HG02759 (cell line): ENCODE measurements at regions not wholly inside any gene's neighbourhood (a gene's known extent, or its start where the extent isn't known, plus 50 kb on each side); places are given as distances from the start of the nearest gene placed in this dataset.

Experiments used
- ATAC-seq: cut with Tn5 transposase; IDR thresholded peaks from one replicate; pipeline ENCODE4 v1.9.1; 2021; ENCODE audit warnings: mild to moderate bottlenecking, moderate library complexity; ENCODE audit not compliant: unreplicated experiment

DNA sequence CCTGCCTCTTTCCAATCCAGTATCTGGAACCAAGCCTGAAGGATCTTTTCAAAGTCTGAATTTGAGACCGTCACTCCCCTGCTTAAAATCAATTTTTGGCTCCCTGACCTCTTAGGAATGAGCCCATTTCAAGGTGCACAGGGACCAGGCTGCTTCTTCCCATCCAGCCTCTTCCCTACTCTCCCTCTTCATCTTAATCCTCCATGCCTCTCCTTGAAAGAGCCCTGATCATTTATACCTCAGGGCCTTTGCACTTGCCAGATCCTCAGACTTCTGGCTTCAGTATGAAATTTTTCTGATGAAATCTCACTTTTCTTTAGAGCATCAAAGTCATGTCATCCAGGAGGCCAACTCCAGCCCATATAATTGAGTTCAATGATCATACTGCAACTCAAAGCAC lies 399.5 kb upstream of the CELF2 start:
- no peak for ATAC-seq

- ATAC-seq = no peak
Observed at GRCh38 chr10:10623958-10624566, 393.6 kb upstream of the CELF2 start.

DNA sequence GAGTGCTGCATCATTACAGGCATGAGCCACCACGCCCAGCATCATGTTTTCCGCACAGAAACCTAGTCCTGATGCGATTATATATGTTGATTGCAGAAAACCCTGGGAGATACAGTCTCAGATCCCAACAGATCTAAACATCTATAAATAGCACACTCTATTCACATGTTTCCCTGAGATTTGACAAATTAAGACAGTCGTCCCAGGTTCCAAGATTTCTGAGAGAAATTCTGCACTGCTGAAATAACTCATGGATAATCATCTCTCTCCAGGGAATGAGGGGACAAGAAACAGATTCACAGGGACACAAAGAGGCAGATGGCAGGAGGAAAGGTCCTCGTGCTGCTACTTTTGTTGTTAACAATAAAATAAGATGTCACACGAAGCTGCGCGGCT lies 393.1 kb upstream of the CELF2 start:
- no peak for ATAC-seq

- no peak for ATAC-seq
Observed at GRCh38 chr10:10625491-10625890, 392.2 kb upstream of the CELF2 start.

GRCh38 chr10:10626734-10627133 lies 390.9 kb upstream of the CELF2 start:
- ATAC-seq = no peak

DNA sequence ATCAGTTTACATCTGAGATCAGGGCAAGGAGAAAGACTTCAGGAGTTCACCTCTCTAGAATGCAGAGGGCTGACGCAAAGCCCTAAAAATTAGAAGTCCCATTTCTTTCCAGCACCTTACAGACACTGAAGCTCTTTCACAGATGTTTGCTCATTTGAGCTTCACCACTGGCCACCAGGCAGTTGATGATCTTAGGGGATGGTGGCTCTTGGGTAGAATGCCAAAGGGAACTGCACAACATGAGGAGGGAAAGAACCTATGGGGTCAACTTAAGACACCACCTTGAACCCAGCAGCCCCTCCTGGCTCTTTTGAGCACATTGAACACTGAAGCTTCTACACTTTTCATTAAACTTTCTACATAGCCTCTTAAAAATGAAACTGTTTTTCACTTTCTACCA lies 390.3 kb upstream of the CELF2 start:
- no peak for ATAC-seq

DNA sequence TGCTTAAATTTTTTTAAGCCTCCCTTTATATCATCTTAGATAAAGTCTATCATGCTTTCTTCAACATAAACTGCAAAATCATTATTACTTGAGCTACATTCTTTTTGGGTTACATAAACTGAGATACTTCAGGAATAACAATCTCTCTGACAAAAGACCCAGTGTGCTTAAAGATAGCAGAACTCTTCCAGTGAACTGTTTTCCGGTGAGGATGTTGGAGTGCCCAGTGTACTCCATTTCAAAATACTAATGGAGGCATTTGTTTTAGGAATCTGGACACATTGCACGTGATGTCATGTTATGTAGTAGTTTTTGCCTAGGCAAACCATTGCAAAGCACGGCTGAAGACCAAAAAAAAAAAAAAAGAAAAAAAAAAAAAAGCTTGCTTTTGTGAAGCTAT lies 388.2 kb upstream of the CELF2 start:
- ATAC-seq = no peak

- ATAC-seq = no peak
Observed at GRCh38 chr10:10630281-10630680, 387.4 kb upstream of the CELF2 start.

GRCh38 chr10:10630782-10631181 lies 386.9 kb upstream of the CELF2 start:
- ATAC-seq = no peak

- ATAC-seq = no peak
Observed at GRCh38 chr10:10642189-10642588, 375.5 kb upstream of the CELF2 start.

DNA sequence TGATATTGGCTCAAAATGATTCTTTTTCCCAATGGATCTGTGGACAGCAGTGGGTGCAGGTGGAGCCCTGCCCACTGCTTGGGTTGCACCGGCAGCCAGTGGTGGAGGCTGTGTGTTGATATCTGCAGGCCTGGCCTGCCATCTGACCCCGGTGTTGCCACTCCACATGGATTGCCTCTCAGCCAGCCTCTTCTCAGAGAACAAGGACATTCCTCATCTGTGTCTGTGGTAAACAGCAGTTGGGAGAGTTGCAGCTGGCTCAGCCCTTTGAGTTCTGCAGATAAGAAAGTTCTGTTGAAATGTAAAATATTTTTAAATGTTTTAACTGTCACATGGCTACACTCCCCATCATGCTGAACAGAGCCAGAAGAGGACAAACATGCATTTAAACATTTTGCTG lies 374.9 kb upstream of the CELF2 start:
- no peak for ATAC-seq

DNA sequence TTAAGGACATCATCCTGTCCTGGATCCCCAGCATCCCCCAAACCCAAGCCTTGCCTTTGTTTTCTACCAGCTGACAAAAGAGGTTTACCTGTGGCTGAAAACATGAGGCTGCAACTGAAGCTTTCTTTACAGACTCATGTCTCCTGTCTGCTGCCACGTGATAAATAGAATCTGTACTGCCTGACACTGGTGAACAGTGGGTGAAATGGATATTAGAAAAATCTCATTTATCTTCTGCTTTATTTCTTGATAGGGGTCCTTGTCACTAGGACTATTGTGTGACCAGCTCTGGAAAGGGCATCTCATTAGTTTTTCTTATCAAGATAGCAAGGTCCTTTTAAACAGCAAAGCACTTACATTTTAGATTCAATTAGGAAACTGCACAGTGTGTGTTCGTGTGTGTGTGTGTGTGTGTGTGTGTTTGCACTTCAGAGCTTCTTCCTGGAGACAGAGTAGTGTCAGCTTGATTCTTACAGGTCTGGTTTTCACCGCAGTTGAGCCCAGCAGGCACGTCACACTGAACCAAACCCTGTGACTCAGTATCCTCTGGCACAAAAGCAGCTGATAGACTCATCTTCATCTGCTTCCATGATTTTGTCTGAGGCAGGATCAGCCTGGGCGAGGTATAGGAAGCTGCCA lies 373.5 kb upstream of the CELF2 start:
- no peak for ATAC-seq

GRCh38 chr10:10644676-10645385 lies 372.8 kb upstream of the CELF2 start:
- no peak for ATAC-seq

GRCh38 chr10:10647331-10647730 lies 370.3 kb upstream of the CELF2 start:
- ATAC-seq = no peak

DNA sequence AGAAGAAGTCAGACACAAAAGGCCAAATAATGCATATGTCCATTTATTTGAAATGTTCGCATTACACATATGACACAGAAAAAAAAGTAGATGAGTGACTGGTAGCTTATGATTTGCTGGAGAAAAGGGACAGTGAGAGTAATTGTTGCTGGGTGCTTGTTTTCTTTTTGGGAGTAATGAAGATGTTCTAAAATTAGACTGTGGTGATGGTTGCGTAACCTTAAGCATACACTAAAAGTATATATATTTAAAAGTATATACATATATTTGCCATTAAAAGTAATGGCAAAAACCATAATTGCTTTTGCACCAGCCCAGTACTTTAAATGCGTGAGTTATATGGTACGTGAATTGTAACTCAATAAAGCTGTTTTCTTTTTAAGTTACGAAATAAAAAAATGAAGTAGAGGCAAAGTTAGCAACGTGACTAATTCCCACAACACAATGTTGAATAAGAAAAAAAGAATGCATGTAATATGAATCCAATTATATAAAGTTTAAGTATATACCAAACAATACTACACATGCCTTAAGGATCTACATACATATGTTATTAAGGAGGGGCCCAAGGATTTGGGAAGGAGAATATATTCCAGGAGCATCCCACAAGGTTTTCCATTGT lies 360.4 kb upstream of the CELF2 start:
- no peak for ATAC-seq

- ATAC-seq = no peak
Observed at GRCh38 chr10:10658172-10658785, 359.4 kb upstream of the CELF2 start.

- no peak for ATAC-seq
Observed at GRCh38 chr10:10660054-10660453, 357.6 kb upstream of the CELF2 start.

GRCh38 chr10:10661176-10661575 lies 356.5 kb upstream of the CELF2 start:
- no peak for ATAC-seq

DNA sequence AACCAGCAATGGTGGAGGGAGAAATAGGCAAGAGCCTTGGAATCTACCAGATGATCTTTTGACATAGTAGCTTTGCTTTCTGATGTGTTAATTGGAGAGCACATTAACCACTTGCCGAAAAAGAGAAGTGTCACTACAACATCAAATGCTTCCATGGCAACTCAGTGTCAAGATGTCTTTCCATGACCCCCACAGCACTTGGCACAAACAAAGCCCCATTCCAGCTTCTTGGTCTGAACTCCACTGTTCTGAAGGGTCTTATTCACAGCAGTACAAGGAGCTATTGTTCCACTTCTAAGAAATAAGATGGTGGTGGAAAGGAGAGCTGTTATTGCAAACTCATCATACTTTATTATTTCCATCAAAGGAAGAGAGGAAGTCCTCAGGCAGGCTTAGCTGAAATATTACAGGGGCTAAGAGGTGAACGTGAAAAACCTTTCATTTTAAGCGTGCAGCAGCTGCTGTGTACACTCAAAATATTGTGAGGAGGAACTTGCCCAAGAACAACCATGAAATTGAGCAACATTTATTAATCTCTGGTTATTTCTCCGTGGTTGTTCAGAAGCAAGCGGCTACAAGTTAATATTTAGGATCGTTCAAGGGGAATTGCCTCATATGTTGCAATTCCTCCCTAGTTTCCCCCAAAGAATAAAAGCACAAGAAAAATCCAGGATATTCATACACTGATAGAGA lies 354.8 kb upstream of the CELF2 start:
- ATAC-seq = no peak

GRCh38 chr10:10663622-10664021 lies 354.1 kb upstream of the CELF2 start:
- ATAC-seq = no peak

- no peak for ATAC-seq
Observed at GRCh38 chr10:10665750-10666149, 351.9 kb upstream of the CELF2 start.
